ENCODE measurements at regions not wholly inside any gene's neighbourhood (a gene's known extent, or its start where the extent isn't known, plus 50 kb on each side); places are given as distances from the start of the nearest gene placed in this dataset.

- Histone ChIP-seq H3K79me2 (no peaks in the 10 kb centered on the region), H3K27me3 (no peaks in the 10 kb centered on the region), H3K27ac (no peak overlapping the region), H3K9me3 (ENCODE audit: low read depth) (no peaks in the 10 kb centered on the region), H3K36me3 (replicated peaks; ENCODE audit: insufficient read depth, low read depth) (no peaks in the 10 kb centered on the region), H3K4me2 (no peak overlapping the region), H3K9me2 (replicated peaks; ENCODE audit: insufficient read depth) (no peaks in the 10 kb centered on the region), H2AFZ (no peak overlapping the region), H3K4me3 (no peak overlapping the region), H3K4me1 (ENCODE audit: insufficient read depth) (no peaks in the 10 kb centered on the region), H4K20me1 (ENCODE audit: insufficient read depth, poor library complexity, severe bottlenecking) (no peaks in the 10 kb centered on the region)
- WGBS (ENCODE audit: low lambda C conversion rate, missing lambda C conversion rate) = 70% methylated on average over 4 of the region's 4 CpGs
- TF ChIP-seq EZH2phosphoT487 (IDR thresholded peaks at IDR 0.05; ENCODE audit: low read depth, severe bottlenecking, unreplicated experiment) (no peak), CTCF (IDR thresholded peaks at IDR 0.05; ENCODE audit: poor library complexity) (no peak), EZH2 (IDR thresholded peaks at IDR 0.05; ENCODE audit: borderline replicate concordance) (no peak)
- DNase-seq (ENCODE audit: low spot score) = no peak
These were observed 958.4 kb upstream of the SLC10A2 start for GRCh38 chr13:104024416-104025170.

GRCh38 chr13:104021806-104022397, 955.7 kb upstream of the SLC10A2 start:
- Histone ChIP-seq H3K79me2 (no peaks in the 10 kb centered on the region), H2AFZ (no peak overlapping the region), H3K27me3 (no peaks in the 10 kb centered on the region), H3K9me2 (replicated peaks; ENCODE audit: insufficient read depth) (no peaks in the 10 kb centered on the region), H3K4me1 (ENCODE audit: insufficient read depth) (no peaks in the 10 kb centered on the region), H3K27ac (no peak overlapping the region), H3K9me3 (ENCODE audit: low read depth) (no peaks in the 10 kb centered on the region), H3K36me3 (replicated peaks; ENCODE audit: insufficient read depth, low read depth) (no peaks in the 10 kb centered on the region), H3K4me2 (no peak overlapping the region), H3K4me3 (no peak overlapping the region), H4K20me1 (ENCODE audit: insufficient read depth, poor library complexity, severe bottlenecking) (no peaks in the 10 kb centered on the region)
- 92% methylated on average over 4 of the region's 4 CpGs for WGBS (ENCODE audit: low lambda C conversion rate, missing lambda C conversion rate)
- no peak for DNase-seq (ENCODE audit: low spot score)
- TF ChIP-seq CTCF (IDR thresholded peaks at IDR 0.05; ENCODE audit: poor library complexity) = no peak

GRCh38 chr13:104017317-104017716, 951.1 kb upstream of the SLC10A2 start:
- no peaks in the 10 kb centered on the region for H3K79me2 ChIP-seq
- no peaks in the 10 kb centered on the region for H3K36me3 ChIP-seq (replicated peaks; ENCODE audit: insufficient read depth, low read depth)
- H3K4me1 ChIP-seq (ENCODE audit: insufficient read depth) = no peaks in the 10 kb centered on the region
- no peaks in the 10 kb centered on the region for H3K27me3 ChIP-seq
- H3K27ac ChIP-seq = no peak overlapping the region
- no peak overlapping the region for H2AFZ ChIP-seq
- no peaks in the 10 kb centered on the region for H3K9me3 ChIP-seq (ENCODE audit: low read depth)
- DNase-seq (ENCODE audit: low spot score) = no peak
- H3K4me3 ChIP-seq = no peak overlapping the region
- H3K9me2 ChIP-seq (replicated peaks; ENCODE audit: insufficient read depth) = no peaks in the 10 kb centered on the region
- TF ChIP-seq CTCF (IDR thresholded peaks at IDR 0.05; ENCODE audit: poor library complexity) (no peak), EZH2phosphoT487 (IDR thresholded peaks at IDR 0.05; ENCODE audit: low read depth, severe bottlenecking, unreplicated experiment) (no peak), EZH2 (IDR thresholded peaks at IDR 0.05; ENCODE audit: borderline replicate concordance) (no peak)
- 95% methylated on average over 2 of the region's 2 CpGs for WGBS (ENCODE audit: low lambda C conversion rate, missing lambda C conversion rate)
- no peak overlapping the region for H3K4me2 ChIP-seq
- no peaks in the 10 kb centered on the region for H4K20me1 ChIP-seq (ENCODE audit: insufficient read depth, poor library complexity, severe bottlenecking)

All from hepatocyte (in vitro differentiated cells).